Hematopoietic multipotent progenitor cell (in vitro differentiated cells): ENCODE measurements at regions not wholly inside any gene's neighbourhood (a gene's known extent, or its start where the extent isn't known, plus 50 kb on each side); places are given as distances from the start of the nearest gene placed in this dataset.
"Not testable (repeated sequence)": the region's sequence is repeated elsewhere in the genome, so short reads cannot be mapped to it uniquely, and the experiment has no call there.

Experiments used
- DNase-seq, 3 donors: peaks; one replicate each; pipeline ENCODE4 v3.0.0-alpha.2; 2011 to 2015; ENCODE audit warnings: low read depth in 2 of 3, low spot score in 2 of 3

DNA sequence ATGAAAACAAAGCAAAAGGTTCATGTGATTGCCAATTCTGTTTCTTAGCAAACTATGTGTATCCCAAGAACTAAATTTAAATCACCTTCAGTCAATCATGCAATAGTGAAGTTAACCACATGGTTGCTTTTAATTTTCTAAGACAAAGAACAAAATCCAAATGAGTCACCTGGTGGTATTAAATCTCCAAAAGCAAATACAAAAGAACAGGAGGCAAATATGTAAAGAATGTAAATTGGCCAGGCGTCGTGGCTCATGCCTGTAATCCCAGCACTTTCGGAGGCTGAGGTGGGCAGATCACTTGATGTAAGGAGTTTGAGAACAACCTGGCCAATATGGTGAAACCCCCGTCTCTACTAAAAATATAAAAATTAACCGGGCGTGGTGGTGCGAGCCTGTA lies 54.2 kb upstream of the PIK3R4 start:
- no peak for DNase-seq

DNA sequence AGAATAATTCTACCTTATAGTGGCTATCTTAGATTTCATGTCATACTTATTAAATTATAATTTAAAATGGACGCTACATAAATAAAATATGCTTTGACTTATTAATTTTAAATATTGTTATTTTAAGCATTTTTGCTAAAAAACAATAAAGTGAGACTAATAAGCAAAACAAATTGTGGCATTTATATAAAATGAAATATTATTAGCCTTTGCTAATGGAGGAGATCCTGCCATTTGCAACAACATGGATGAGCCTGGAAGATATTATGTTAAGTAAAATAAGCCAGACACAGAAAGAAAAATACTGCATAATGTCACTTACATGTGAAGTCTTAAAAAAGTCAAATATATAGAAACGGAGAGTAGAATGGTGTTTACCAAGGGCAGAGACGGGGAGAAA lies 54.8 kb upstream of the PIK3R4 start:
- no peak for DNase-seq

DNA sequence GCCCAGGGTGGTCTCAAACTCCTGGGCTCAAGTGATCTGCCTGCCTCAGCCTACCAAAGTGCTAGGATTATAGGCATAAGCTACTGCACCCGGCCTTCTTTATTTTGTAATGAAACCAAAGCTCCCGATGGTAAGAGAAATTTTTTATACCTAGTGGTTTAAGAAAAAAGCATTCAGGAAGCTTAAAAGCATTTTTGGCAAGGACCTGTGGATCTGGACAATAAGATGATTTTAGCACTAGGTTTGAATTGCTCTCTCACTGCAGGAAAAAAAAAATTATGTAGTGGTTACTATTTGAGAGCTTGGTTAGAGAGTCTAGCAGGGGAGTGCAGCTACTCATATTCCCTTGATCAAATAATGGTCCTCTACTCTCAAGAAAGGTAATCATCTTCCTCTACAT lies 64.9 kb upstream of the PIK3R4 start:
- DNase-seq = peak in 1 of 3 donors; percentile 19

DNA sequence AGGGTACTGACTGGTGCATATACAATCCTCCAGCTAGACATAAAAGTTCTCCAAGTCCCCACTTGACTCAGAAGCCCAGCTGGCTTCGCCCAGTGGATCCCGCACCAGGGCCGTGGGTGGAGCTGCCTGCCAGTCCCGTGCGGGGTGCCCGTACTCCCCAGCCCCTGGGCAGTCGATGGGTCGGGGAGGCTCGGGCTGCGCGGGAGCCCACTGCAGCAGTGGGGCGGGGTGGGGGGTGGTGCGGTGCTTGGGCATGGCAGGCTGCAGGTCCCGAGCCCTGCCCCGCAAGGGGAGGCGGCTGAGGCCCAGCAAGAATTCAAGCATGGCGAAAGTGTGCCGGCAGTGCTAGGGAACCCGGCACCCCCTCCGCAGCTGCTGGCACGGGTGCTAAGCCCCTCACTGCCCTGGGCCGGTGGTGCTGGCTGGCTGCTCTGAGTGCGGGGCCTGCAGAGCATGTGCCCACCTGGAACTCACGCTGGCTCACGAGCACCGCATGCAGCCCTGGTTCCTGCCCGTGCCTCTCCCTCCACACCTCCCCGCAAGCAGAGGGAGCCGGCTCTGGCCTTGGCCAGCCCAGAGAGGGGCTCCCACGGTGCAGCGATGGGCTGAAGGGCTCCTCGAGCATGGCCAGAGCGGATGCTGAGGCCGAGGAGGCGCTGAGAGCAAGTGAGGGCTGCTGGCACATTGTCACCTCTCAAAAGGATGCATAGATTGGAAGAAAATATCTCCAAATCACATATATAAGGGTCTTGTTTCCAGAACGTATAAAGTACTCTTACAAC lies 68.3 kb upstream of the PIK3R4 start:
- DNase-seq = no peak

DNA sequence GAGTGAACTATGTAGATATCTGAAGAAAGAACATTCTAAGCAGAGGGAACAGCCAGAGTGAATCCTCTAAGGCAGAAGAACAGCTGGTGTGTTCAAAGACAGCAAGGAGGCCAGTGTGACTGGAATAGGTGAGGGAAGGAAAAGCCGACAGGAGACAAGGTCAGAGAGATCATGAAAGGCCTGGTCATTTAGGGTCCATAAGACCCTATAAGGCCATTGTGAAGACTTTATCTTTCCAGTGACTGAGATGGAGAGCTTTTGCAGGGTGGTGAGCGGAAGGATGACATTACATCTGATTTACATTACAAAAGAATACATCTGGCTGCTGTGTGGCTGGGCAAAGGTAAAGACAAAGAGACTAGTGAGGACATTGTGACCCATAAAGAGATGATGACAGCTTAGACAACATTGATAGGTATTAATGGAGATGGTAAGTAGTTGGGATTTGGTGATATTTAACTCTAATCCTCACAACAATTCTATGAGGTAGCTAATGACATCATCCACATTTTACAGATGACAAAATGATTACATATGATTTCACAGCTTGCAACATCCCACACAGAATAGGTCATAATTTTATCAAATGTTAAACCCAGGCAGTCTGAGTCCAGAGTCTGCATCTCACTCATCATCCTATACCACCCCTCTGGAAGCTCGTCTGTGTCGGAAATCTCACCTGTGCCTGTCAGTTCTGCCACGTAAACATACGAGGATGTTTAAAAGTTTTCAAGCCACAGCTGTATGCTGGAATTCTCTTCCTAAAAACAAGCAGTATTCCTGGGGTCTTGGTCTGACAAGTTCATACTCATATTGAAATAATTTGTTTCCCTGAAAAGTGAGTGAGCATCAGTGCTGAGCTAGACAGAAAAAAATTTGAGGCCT lies 70.2 kb upstream of the PIK3R4 start:
- DNase-seq = no peak

DNA sequence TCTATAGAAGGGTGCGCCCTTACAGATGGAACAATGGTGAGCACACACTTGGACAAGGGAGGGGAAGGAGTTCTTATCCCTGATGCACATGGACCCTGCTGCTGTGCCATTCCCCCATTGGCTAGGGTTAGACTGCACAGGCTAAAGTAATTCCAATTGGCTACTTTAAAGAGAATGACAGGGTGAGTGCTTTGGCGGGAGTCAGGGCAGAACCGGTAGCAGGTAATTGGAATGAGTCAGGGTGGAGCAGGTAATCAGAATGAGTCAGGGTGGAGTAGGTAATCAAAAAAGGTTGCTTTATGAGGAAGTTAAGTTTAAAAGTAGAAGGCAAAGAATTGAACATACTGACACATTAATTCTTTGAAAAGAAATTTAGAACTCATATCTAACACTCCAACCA lies 71.4 kb upstream of the PIK3R4 start:
- DNase-seq = not testable (repeated sequence)

DNA sequence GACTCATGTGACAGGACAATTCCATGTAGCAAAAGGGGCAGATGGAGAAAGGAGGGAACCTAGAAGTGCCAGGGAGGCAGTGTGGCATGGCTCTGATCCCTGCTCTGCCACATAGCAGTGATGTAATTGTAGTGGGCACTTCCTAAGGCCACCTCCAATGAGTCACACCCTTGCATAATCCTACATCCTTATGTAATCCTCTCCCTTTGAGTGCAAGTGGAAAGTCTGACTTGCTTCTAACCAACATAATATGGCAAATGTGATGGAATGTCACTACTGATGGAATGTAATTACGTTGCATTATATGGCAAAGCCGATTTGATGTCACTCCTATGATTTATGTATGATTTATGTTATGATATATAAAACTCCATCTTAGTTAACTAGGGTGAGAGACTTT lies 72.9 kb upstream of the ATP2C1 start:
- DNase-seq = peak in 2 of 3 donors; percentile 22 to 25

DNA sequence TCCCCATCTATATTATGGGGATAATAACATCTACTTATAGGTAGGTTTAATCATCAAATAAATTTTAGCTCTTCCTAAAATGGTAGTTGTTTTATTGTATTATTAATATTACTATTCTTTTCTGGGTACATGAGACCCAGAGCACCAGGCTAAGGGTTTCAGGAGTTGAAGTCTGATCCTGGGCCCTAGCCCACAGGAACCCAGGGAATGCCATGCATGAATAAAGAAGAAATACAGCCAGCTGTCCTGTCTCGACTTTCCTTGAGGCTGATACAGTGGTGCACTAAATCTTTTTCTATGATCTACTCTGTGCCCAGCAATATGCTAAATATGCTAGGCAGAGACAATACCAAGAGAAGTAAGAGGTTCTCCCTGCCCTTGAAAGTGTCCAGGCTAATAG lies 72.1 kb upstream of the ATP2C1 start:
- DNase-seq = no peak

DNA sequence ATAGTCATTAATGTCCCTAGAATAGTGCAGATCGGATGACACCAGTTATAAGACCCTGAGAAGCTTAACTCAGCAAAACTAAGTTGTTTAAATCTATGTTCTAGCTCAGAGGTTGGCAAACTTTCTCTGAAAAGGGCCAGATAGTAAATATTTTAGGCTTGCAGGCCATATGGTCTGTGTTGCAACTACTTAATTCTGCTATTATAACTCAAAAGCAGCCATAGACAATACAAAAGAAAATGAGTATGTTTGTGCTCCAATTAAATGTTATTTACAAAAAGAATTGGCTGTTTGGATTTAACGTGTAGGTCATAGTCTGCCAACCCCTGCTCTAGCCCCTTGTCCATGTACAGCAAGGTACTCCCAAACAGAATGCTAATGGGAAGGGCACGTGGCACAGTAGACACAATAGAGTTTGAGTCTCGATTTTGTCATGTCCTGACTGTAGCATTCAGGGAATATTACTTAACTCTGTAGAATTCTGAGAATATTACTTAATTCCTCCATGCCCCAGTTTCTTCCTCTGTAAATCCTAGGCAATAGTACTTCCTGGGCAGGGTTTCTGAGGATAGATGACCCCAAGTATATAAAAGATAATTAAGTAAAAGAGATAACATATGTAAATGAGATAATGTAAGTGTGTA lies 70.5 kb upstream of the ATP2C1 start:
- DNase-seq = no peak

DNA sequence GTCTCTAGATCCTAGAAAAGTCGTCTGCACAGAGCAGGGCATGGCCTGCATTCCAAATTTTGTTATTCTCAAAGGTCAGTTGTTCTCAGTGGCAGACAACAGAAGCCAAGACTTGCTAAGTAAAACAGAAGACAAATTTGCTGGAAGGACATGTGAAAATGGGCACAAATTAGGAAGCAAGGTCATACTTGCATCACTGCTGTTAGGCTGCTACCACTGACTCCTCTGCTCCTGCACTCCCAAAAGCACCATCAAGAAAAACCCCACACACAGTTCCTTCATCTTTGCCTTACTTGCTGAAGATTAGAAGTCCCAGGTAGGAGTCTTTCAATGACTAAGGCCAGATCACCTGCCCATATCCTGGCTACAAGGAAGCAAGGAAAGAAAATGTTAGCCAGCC lies 69.9 kb upstream of the ATP2C1 start:
- DNase-seq = no peak

DNA sequence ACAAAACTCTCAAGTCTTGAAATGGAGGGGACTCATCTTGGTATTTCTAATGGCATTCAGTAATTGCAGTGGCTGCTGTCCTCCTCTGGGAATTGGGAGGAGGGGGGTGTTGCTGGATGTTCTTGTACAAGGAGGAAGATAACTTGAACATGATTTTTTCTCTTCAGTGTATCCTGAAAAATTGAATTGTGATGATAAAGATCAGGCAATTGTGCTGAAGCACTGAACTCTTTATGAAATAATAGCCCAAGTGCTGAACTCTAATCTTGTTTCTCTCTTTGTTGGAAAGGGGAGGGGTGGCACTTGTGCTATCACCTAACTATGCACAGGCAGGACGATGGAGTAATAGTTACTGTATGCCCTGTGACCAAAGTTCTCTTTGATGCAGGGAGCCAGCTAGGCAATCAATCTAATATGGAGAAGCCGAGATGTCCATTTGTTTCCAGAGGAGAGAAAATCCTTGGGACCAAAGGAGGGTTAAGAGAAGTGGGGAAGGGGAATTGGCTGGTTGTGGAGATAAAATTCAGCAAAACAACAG lies 68.1 kb upstream of the ATP2C1 start:
- DNase-seq = no peak

DNA sequence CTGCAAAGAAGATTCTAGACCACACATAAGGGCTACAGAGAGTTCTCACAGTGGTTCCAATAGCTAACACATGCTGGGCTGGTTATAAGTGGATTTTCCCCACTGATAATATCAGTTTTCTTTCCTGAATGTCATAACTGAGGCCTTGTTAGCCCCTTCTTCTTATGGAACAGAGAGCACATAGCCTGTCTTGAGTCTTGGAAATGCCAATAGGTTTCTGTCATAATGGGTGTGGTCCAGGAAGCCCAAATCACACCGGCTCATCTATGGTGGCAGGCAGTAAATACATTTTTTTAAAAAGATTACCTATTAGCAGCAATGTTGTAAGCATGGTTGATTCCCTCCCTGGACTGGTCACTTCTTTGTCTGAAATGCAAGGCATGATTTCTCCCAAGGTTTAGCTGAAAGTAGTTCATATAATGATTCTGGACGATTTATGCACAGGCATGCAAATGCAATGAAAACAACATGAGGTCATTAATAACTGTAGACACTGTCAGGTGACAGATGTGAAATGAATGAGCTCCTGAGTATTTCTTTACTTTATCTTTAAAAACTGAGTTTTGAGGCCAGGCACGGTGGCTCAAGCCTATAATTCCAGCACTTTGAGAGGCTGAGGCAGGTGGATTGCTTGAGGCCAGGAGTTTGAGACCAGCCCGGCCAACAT lies 67.2 kb upstream of the ATP2C1 start:
- DNase-seq = no peak

DNA sequence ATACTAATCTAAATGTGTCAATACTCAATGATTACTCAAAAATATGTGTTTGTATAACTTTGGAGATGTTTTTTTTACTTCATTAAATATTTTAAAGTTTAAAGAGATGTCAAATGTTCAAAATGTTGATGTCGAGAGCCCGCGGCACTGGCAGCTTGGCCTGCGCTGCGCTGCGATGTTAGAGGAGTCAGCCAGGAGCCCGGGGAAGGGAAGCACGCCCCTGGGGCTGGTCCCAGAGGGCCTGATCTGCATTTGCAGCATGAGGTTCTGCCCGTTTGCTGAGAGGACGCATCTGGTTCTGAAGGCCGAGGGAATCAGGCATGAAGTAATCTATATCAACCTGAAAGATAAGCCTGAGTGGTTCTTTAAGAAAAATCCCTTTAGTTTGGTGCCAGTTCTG lies 66.4 kb upstream of the ATP2C1 start:
- no peak for DNase-seq

DNA sequence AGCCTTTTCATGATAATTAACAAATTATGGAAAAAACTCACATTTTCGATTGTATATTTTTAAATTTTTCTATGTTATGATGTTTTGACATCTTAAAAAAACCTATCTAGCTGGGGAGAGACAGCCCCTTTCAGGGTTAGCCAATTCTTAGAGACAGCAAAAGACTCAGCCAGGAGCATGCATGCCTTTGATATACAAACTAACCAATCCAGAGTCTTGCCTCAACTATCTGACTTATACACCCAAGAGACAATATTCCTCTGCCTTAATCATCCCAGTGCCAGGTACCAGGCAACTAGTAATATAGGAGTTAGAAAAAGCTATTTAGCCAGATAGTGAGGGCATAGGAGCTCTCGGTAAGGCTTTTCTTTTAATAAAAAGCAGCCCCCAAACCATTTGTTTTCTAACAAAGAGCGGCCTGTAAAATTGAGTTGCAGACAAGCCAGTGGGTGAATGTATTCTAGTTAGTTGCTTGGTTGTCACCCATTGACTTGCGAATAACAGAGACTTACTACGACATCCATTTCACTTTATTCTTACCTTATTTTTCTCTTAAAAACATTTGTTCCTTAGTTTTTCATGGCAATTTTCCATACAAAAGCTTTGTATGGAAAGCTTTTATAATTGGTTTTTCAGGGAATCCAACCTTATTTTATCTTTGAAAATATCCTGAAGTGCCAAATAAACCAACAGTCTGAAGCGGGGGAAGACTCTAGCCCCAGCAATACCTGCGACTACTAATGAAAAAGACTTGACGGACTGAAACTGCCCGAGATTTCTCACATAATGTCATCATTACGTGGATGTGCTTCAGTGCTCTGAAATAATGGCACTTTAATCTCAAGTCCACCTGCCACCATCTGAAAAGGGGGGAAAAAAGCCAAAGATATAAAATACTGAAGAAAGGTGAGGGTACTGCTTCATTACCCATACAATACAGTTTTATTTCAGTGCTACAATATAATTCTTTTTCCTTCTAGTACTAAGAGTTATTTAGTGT lies 64.6 kb upstream of the ATP2C1 start:
- DNase-seq = no peak

DNA sequence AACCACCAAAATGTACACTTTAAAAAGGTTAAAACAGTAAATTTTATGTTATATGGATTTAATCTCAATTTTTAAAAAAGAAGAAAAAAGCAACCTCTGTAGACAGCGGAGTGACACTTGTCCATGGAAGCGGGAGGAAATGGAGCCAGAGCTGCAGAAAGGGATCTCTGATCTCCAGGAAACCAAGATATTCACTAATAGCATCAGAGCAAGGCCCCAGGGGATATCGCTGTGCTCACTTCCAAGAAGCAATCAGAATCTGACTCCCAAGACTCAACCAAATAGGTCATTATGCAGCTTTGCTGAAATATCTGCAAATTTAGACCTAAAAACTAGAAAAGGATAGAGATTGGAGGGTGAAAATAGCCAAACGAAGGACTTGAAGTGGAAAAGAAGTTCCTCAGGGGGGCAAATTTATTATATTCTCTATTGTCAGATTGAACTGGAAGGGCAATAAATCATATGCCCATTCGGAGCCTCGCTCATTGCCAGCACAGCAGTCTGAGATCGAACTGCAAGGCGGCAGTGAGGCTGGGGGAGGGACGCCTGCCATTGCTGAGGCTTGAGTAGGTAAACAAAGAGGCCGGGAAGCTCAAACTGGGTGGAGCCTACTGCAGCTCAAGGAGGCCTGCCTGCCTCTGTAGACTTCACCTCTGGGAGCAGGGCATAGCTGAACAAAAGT lies 62.0 kb upstream of the ATP2C1 start:
- DNase-seq = no peak

DNA sequence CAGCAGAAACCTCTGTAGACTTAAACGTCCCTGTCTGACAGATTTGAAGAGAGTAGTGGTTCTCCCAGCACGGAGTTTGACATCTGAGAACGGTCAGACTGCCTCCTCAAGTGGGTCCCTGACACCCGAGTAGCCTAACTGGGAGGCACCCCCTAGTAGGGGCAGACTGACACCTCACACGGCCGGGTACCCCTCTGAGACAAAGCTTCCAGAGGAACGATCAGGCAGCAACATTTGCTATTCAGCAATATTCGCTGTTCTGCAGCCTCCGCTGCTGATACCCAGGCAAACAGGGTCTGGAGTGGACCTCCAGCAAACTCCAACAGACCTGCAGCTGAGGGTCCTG lies 61.5 kb upstream of the ATP2C1 start:
- not testable (repeated sequence) for DNase-seq

DNA sequence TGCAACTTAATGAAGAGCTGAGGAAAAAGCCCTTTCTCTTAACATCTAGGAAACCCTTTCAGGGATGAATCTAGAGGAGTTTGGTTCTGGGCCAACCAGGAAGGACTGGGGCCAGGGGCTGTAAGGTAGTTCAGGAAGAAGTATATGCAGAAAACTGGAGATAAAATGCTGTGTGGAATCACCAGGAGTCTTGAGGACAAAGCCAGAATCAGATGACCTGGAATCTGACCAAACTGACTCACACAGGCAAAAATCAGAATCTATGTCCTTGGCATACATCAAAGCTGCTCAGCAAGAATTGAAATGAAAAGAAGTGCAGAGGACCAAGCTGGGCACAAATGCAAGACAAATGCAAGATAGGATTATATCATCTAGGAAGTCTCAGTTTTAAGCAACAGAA lies 59.4 kb upstream of the ATP2C1 start:
- no peak for DNase-seq

DNA sequence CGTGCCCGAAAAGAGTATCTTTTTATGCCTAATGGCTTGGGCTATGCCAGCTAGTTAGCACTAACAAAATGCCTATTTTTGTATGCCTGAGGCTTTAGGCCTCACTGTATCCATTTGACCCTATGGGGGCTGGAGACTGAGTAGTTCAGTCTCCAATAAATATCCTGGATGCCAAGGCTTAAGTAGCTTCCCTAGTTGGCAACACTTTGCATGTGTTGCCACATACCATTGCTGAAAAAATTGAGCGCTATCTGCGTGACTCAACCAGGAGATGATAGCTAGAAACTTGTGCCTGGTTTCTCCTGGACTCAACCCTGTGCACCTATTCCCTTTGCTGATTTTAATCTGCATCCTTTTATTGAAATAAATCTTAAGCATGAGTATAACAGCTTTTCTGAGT lies 58.4 kb upstream of the ATP2C1 start:
- DNase-seq = no peak
